ENCODE measurements at regions not wholly inside any gene's neighbourhood (a gene's known extent, or its start where the extent isn't known, plus 50 kb on each side); places are given as distances from the start of the nearest gene placed in this dataset.

GRCh38 chr17:63039899-63040602, 74.0 kb downstream of the TANC2 start:
- no peak for TF ChIP-seq CTCF (IDR thresholded peaks at IDR 0.05; ENCODE audit: insufficient read depth, low read length, poor library complexity, severe bottlenecking)
- no peak for TF ChIP-seq EZH2phosphoT487 (conservative IDR thresholded peaks at IDR 0.05; ENCODE audit: low read length)
